Keratinocyte (primary cell): ENCODE measurements at regions not wholly inside any gene's neighbourhood (a gene's known extent, or its start where the extent isn't known, plus 50 kb on each side); places are given as distances from the start of the nearest gene placed in this dataset.
"Not testable (repeated sequence)": the region's sequence is repeated elsewhere in the genome, so short reads cannot be mapped to it uniquely, and the experiment has no call there.

Experiments
- EZH2 ChIP-seq: IDR thresholded peaks from one replicate; pipeline ENCODE4 v1.6.1; 2012; ENCODE audit warnings: inconsistent platforms, mild to moderate bottlenecking, low read length, moderate library complexity
- TF ChIP-seq, protein P1 (sequence below), 3 experiments: IDR thresholded peaks in 1 of 3; conservative IDR thresholded peaks in 1 of 3; optimal IDR thresholded peaks in 1 of 3; 2 replicates in 2 of 3; 3 replicates in 1 of 3; pipeline versions ENCODE3 to v1.5.1; 2011; ENCODE audit warnings: low read length in 3 of 3, mild to moderate bottlenecking in 3 of 3, moderate library complexity in 2 of 3, control low read depth in 1 of 3, inconsistent platforms in 1 of 3; ENCODE audit not compliant: insufficient read depth in 2 of 3; ENCODE audit errors: extremely low read depth in 1 of 3

DNA sequence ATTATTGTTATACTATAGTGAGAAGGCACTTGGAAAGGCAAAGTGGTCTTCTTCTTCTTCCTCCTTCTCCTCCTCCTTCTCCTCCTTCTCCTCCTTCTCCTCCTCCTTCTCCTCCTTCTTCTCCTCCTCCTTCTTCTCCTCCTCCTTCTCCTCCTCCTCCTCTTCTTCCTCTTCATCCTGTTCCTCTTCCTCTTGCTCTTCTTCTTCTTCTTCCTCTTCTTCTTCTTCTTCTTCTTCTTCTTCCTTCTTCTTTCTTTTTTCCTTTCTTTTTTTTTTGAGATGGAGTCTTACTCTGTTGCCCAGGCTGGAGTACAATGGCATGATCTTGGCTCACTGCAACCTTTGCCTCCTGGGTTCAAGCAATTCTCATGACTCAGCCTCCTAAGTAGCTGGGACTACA lies 225.4 kb downstream of the TTC6 start:
- TF ChIP-seq, protein P1, sequence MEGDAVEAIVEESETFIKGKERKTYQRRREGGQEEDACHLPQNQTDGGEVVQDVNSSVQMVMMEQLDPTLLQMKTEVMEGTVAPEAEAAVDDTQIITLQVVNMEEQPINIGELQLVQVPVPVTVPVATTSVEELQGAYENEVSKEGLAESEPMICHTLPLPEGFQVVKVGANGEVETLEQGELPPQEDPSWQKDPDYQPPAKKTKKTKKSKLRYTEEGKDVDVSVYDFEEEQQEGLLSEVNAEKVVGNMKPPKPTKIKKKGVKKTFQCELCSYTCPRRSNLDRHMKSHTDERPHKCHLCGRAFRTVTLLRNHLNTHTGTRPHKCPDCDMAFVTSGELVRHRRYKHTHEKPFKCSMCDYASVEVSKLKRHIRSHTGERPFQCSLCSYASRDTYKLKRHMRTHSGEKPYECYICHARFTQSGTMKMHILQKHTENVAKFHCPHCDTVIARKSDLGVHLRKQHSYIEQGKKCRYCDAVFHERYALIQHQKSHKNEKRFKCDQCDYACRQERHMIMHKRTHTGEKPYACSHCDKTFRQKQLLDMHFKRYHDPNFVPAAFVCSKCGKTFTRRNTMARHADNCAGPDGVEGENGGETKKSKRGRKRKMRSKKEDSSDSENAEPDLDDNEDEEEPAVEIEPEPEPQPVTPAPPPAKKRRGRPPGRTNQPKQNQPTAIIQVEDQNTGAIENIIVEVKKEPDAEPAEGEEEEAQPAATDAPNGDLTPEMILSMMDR (optimal IDR thresholded peaks at IDR 0.05 in 1 of 3, IDR thresholded peaks at IDR 0.05 in 1 of 3, conservative IDR thresholded peaks at IDR 0.05 in 1 of 3; ENCODE audit: extremely low read depth in 1 of 3, insufficient read depth in 2 of 3, low read length in 3 of 3), result not testable (repeated sequence)
- not testable (repeated sequence) for TF ChIP-seq EZH2
